Stimulated activated CD4-positive, alpha-beta T cell treated with anti-CD3 and anti-CD28 coated beads, Interleukin-4, amount 100 ng/mL, for 1 hour (primary cell): ENCODE measurements at regions not wholly inside any gene's neighbourhood (a gene's known extent, or its start where the extent isn't known, plus 50 kb on each side); places are given as distances from the start of the nearest gene placed in this dataset.
"Not testable (repeated sequence)": the region's sequence is repeated elsewhere in the genome, so short reads cannot be mapped to it uniquely, and the experiment has no call there.

Experiments
- DNase-seq: peaks from one replicate; pipeline ENCODE4 v3.0.0-alpha.2; 2020

DNA sequence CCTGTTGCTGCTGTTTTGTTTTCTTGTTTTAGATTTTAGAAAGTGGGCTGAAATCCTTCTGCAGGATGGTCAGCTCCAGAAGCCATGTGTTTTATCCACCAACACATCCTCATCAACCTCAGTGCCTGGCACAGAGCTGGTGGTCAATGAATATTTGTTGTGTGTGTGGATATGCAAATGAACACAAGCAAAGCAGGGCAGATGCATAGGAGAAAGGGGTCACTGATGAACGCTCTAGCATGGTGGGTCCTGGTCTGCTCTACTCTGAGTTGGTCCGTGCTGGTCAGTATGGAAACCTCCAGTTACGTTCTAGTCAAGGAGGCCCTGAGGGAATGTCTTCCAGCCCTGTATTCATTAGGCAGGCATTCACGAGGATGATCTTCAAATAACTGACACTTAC, 682.5 kb downstream of the QKI start:
- DNase-seq: no peak

DNA sequence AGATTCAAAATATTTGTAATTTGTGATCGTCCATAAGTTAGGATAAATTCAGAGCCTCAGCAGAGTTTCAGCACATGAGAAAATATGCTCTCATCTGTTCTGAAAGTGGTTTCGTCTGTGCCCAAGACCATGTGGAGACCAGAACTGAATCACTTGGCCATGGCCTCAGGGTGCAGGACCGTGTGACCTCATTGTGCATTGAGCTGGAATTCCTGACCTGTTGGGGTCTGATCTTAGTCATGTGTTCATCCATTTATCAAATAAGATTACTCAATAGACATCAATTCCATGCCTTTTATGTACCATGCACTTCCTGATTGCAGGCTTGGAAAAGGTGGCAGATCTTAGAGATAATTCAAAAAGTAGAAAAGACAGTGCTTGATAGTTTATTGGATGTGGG, 680.5 kb downstream of the QKI start:
- no peak for DNase-seq

DNA sequence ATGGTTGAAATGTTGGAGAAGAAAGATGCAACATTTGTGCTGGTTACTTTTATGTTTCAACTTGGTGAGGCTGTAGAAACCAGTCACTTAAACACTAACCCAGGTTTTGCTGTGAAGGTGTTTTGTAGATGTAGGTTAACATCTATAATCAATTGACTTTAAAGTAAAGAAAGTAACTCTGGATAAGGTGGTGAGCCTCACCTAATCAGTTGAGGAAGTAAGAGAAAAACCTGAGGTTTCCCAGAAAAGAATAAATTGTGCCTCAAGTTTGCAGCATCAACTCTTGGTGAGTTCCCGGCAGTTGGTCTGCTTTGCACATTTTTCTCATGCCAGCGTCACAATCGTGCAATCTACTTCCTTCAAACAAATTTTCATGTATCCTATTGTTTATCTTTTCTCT, 673.4 kb downstream of the QKI start:
- DNase-seq: no peak

DNA sequence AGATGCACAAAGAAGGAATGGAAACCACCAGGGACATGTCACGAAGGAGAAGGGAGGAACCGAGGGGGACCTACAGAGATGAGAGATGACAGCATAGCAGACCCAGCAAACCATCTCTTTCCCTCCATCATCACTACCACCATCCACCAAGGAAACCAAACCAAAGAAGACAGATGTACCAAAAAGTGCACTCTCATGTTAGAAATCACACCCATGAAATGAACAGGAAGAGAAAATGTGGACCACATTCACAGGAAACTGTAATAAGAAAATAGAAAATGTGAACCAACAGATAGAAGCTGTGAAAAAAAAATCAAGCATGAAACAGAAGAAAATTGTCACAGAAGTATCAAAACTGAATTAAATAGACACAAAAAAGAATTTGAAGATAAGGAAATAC, 672.7 kb downstream of the QKI start:
- no peak for DNase-seq

DNA sequence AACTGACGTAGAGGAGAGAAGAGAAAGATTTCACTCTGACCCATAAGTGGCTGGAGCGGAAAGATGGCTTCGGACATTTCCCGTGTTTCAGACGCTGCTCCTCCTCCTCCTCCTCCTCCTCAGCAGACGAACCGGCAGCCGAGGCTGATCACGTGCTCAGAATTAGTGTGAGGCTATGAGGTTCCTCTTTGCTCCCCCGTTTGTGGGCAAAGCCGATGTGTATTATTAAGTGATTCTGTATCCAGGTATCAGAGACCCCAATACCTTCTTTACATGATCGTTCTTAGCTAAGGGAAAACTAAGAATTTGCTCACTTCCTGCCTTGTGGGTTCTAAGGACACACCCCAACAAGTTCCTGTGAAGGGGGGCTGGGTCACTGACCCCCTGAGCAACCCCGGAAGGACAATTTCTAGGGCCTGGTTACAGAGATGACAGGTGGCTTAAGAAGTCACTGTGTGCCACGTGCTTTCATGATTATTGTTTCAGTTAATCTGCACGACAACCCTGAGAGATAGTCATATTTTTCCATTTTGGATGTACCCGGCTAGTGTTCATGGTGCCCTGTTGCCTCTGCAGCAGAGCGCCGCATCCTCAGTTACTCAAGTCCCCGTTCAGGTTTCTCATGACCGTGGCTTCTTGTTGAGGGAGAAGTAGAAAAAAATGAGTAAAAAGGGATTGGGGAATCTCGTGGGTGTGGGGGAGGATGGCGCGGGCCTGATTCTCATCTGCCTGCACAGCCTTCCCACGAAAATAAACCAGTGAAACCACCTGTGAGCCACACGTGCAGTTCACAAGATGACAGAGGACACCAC, 671.8 kb downstream of the QKI start:
- DNase-seq: no peak

DNA sequence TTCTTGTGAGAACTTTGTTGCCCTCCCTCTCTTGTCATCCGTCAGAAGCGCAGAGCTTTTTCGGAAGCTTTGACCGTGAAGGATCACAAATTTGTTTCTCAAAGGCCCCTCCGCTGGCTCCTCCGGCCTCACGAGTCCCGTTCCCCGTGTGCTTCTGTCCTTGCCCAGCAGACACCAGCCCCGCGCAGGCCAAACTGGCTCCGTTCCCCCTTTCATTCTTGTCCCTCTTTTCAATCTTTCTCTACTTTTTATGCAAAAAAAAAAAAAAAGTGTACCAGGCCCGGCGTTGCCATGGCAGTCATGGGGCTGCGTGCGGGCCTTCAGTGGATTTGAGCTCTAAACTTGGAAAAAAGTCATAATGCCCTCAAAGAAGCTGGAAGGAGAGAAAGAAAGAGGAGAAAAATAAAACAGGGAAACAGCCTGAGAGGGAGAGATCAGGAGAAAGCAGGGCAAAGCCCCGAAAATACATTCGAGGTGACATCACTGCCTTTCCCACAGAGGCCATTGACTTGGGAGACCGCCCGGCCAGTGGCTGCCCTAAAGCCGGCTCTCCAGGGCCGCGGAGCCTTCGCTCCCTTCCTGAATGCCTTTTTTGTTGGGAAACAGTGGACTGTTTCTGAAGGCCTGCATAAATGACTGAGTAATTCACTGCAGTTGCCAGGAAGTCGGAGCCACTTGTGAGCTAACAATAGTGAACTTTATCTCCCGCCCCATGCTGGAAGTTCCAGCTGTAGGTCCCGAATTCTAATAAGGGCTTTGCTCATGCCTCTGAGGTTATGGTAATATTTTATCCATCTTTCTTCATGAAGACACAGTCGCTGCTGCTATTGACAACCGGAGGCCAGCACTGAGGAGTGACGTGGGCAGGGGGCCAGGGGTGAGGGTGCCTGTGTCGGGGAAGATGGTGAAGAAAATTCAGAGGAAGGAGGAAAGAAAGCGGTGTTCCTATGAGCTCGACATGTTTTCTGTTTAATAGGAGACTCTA, 670.9 kb downstream of the QKI start:
- DNase-seq: no peak

DNA sequence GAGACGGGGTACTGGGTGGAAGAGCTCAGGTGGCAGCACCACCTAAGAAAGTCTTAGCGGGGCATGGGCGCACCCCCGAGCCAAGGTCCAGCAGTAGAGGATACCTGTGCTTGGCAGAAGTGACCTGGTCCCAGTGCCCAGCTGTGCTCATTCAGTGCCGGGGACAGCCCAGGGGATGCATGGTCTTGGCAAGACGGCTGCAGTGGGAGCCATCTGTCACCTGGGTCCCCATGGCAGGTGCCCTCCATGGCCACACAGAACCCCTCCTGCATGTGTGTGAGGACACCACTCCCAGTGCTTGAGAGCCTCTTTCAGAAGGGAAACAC, 664.7 kb downstream of the QKI start:
- DNase-seq: no peak

DNA sequence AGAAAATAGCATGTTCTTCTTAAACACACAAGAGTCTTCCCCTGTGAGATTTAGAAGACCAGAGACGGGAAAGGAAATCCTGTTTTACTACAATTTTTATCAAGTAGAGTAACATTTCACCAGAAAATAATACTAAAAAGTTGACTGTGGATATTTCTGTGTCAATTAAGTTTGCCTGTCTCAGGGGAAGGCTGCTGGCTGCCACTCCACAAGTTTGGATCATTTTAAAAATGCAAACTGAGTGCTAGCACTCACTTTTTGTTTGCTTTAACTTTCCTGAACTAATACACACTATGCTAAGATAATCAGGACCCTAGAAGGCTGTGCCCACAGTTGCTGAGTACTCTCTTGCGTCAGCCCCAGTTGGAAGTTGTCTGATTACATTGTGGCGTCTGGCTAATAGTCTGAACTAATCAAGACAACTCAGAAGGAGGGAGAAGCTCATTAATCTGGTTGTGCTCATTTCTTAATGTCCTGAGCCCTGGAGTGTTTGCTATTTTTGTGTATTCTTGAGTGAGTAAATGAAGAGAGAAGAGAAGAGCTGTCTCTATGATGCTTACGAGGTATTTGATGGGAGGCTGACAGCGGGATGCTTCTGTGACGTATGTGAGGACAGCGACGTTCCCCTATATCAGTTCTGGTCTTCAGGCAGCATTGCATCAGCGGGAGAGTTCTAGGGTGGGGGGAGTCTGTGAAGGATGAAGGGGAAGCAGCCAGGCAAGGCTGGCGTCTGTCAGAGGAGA, 664.2 kb downstream of the QKI start:
- no peak for DNase-seq

DNA sequence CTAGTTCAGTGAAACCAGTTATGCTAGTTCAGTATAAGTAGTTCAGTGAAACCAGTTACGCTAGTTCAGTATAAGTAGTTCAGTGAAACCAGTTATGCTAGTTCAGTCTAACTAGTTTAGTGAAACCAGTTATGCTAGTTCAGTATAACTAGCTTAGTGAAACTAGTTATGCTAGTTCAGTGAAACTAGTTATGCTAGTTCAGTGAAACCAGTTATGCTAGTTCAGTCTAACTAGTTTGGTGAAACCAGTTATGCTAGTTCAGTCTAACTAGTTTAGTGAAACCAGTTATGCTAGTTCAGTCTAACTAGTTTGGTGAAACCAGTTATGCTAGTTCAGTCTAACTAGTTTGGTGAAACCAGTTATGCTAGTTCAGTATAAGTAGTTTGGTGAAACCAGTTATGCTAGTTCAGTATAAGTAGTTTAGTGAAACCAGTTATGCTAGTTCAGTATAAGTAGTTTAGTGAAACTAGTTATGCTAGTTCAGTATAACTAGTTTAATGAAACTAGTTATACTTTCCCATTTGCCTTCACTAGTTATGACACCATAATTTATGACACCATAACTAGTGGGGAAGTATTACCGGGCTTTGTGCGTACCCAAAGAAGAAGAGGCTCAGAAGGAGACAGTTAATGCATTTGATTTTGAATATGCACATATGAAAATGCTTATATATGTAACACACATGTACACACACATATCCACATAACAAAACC, 662.5 kb downstream of the QKI start:
- not testable (repeated sequence) for DNase-seq

DNA sequence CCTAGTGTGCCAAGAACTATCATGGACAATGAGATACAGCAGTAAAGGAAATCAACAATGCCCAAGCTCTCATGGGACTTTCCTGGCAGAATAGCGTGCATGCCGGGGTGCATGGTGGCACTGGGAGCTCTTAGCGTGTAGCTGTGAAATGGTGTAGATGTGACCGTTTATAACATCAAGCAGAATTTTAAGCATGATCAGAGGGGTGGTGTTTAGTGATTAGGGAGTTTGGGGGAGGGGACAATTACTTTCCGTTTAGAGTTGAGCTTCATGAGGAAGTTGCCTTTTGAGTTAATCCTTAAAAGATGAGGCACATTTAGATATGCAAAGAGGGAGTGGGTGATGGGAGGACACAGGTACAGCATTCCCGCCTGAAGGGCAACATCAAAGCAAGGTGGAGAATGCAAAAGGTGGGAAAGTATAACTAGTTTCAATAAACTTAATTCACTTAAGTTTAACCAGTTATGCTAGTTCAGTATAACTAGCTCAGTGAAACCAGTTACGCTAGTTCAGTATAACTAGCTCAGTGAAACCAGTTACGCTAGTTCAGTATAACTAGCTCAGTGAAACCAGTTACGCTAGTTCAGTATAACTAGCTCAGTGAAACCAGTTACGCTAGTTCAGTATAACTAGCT, 661.6 kb downstream of the QKI start:
- no peak for DNase-seq

DNA sequence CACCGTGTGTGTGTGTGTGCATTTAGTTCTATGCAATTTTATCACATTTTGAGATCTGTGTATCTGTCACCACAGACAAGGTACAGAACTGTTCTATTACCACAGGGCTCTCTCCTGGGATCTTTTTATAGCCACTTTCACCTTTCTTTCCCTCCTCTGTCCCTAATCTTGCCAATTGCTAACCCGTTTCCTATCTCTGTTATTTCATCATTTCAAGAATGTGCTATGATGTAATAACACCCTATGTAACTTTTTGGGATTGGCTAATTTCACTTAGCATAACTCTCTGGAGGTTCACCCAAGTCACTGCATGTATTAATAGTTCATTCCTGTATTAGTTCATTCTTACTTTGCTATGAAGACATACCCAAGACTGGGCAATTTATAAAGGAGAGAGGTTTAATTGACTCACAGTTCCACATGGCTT, 657.7 kb downstream of the QKI start:
- DNase-seq: no peak

DNA sequence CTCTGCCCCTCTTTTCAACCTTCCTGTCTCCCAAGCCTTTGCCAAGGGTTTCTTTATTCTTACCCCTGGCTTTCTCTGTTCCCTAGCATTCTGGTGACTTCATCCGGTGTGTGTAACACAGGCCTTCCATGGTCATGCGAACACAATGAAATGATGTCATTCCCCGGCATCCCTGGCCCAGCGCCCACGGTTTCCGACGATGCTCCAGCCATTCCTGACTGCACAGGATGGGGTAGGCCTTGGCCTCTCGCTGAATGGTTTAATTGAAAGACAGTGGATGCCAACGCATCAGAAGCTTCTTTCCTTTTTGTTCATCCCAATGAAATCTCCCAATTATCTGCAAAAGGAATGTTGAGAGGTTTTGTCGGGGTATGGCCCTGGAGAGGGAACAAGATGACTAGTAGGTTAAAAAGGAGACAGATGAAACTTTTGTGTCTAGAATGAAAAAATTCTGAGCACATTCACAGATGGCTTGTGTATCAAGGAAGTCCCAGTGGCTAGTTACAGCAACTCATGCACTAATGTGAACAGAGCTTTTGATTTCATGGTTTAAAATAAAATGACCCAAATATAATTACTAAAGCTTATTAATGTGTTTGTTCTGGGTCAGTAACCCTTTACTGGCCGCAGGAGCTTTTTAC, 655.0 kb downstream of the QKI start:
- DNase-seq: no peak

DNA sequence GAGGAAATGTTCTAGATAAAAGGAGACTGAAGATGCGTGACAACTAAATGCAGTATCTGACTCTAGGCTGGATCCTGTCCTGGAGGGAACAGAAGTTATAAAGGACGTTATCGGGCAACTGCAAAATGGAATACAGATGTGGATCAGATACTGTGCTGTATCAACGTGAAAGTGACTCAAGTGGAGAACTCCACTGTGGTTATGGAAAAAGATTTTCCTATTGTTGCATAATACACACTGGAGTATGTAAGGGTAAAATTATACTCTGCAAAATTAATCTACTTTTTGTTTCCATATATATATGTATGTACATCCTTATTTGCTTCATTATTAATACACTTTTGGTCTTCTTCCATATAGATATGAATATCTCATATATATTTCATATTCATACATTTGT, 654.0 kb downstream of the QKI start:
- no peak for DNase-seq

DNA sequence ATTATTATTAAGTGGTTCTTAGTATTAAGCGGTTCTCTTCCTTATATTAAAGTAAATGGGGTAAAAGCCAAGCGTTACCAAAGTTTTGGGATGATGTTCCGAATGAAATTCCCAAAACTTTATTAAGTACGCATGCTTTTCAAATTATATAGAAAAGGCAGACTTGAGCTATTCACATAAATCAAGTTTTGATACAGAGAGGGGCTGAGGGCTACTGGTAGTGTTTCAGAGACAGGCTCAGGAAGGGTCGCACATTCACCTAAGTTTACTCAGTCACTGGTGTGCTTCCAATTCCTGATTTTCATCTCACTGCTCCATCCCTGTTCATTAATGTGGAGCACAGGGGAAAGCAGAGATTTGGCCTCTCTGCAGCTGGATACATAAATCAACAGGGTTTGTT, 652.2 kb downstream of the QKI start:
- DNase-seq: no peak

DNA sequence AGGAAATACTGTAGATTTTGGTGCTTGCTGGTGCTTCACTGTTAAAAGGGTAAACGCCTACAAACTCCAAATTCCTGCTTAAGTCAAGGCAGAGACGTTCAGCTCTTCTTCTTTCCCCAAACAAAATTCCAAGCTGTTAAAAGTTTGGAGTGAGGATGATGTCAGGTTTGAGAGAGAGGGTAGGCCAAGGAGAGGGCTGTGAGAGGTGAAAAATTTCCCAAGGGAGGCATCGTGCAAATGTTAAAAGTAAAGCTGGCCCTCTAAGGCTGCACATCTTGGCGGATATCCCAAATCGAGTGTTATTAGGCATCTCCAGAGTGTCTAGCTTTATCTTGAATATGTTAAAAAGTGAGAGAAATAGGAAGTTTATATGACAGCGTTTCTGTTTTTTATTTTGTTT, 651.8 kb downstream of the QKI start:
- no peak for DNase-seq

DNA sequence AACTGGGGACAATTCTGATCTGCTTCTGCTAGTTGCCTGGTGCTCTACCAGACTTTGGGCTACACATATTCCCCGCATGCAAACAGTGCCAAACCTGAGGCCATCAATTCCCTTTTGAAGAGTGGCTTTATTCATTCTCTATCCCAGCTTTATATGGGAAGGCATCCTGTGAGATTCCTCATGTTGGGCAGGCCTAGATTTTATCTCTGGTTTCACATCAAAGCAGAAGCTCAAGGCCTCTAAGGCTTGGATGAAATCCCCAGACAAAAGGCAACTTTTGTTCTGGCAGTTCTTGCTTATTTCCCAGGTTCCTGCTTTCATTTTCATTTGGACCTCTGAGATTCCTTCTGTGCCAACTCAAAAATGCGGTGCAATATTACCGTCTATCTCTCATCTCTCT, 648.8 kb downstream of the QKI start:
- DNase-seq: no peak

DNA sequence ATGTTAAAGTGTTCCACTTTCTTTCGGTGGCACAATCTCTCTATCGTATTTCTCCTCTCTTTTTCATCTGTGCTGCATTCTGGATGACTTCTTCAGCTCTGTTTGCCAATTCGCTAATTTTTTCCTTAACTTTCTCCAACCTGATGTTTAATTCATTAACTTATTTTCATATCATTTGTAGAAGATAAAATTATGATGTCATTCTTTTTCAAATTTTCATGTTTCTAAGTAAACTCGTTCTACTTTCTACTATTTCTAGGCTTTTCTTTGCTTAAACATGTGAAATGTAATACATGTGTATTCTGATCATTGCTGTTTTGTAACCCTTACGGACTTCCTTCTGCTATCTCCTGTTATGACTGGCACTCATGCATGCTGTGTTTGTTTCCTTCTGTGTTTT, 648.4 kb downstream of the QKI start:
- DNase-seq: no peak

DNA sequence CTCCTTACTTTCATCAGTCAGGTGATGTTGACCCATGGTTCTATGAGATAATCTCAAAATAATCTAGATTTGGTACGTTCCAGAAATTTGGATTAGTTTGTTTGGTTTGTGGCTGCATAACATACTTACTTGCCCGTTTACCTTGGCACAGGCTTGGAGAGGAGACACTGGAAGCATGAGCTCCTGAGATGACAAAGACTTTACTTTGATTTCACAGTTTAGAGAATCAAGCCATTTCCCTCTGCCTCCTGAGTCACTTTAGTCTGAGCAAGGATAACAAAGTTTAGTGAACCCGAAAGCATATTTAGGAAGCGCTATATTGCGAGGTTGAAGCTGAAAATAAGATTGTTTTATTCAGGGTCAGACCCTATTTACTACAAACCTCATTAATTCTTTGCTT, 643.4 kb downstream of the QKI start:
- no peak for DNase-seq

DNA sequence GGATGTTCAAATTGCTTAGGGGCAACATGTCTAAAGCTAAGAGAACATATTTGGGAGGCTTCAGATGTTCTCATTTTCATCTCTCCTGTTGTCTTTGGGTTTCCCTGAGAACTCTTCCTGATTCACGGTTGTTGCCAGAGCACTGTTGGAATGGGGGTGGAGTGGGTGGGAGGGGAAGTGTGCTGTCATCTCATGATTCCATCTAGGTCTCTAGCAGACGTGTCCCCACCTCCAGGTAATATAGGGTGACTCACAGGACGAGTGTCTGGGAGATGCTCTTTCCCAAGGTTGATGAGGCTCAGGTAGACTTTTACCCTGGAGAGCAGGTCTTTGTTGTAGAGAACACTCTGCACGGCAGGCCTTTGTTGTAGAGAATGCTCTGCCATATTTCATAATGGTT, 636.9 kb downstream of the QKI start:
- no peak for DNase-seq

DNA sequence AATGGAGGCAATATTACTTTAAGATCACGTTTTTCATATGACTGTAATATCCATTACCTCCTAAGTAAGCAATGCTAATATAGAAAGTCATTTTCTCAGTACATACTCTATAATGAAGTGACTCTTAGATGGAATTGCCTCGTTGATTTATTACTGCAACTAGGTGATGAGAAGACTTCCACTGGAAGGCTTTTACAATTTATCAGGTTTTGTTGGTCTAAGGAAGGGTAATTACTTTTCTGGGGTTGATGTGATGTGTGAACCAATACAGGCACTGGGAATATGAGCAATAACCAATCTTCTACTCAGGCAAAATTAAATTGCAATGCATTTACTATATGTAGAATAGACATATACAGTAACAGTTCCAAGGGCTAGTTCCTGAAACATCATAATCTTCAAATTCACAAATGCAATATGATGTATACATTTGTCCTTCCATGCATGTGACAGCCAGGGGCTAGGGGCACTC, 635.0 kb downstream of the QKI start:
- no peak for DNase-seq

DNA sequence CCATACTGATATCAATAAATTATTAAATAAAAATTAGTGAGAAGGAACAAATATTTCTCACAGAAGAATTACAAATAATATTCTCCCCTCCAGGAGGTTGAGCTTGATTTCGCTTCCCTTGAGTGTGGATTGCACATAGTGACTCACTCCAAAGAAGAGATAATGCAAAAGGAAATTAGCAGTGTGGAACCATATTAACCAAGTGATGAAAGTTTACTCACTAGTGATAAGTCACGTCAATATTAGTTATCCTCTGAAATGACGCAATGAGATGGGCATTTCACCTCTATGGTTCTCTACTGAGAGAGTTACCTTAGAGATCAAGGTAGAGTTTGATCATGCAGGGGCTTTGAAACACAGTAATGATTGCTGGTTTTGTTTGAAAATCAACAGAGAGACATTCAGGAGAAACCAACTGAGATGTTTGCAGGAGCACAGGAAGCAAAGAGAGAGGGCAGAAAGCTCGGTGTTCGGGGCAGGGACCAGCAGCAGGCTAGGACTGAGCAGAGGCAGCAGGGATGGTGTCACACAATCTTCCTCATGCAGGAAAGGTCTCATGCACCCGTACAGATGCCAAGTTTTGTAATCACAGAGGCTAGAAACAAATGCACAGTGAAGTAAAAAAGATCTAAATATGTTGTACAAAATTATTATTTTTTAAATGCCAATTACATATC, 634.5 kb downstream of the QKI start:
- DNase-seq: no peak
